ENCODE measurements at regions not wholly inside any gene's neighbourhood (a gene's known extent, or its start where the extent isn't known, plus 50 kb on each side); places are given as distances from the start of the nearest gene placed in this dataset.

- Histone ChIP-seq H3K9me3 (ENCODE audit: control insufficient read depth in 1 of 2, low read length in 2 of 2) (no peaks in the 10 kb centered on the region), H3K27ac (ENCODE audit: low read depth, low read length) (no peak overlapping the region), H3K4me3 (ENCODE audit: low read length in 2 of 2) (no peak overlapping the region), H3K36me3 (ENCODE audit: insufficient read depth, low read length) (no peaks in the 10 kb centered on the region), H3K4me1 (ENCODE audit: insufficient read depth, low read length) (no peaks in the 10 kb centered on the region), H3K27me3 (ENCODE audit: insufficient read depth, low read length) (no peaks in the 10 kb centered on the region)
- intact Hi-C loops (cut with micrococcal nuclease), result no loop called here
- POLR2A ChIA-PET (ENCODE audit: partially characterized antibody), result no interaction called here
- Mint-ChIP-seq H3K4me1 (no peaks in the 10 kb centered on the region), H3K4me3 (no peak overlapping the region), H3K27ac (no peak overlapping the region), H3K36me3 (no peaks in the 10 kb centered on the region), H3K27me3 (peaks cover 0 to 2% of the 10 kb centered on the region in 2 donors), H3K9me3 (peaks cover 0 to 5% (median 2%) of the 10 kb centered on the region in 8 donors)
- CTCF ChIA-PET (ENCODE audit: partially characterized antibody), result no interaction called here
- DNase-seq, result no peak
These were observed 146.0 kb downstream of the FOXA2 start for GRCh38 chr20:22438346-22438745.

DNA sequence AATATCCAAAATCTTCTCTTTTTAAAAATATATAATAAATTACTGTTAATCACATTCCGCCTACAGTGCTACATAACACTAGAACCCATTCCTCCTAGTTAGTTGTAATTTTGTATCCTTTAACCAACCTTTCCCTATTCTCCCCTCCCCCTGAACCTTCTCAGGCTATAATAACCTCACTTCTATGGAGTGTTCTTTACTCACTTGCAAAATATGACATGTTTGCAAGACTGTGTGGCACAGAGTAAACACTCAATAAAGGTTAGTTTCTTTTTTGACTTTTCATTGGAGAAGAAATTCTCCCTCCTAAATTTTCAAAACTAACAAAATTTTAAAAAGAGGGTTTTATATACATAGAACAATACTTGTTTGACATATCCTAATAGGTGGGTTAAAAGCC is 147.0 kb downstream of the FOXA2 start:
- Histone ChIP-seq H3K4me1 (ENCODE audit: insufficient read depth, low read length) (no peaks in the 10 kb centered on the region), H3K27me3 (ENCODE audit: insufficient read depth, low read length) (no peaks in the 10 kb centered on the region), H3K9me3 (ENCODE audit: control insufficient read depth in 1 of 2, low read length in 2 of 2) (no peaks in the 10 kb centered on the region), H3K36me3 (ENCODE audit: insufficient read depth, low read length) (no peaks in the 10 kb centered on the region), H3K27ac (ENCODE audit: low read depth, low read length) (no peak overlapping the region), H3K4me3 (ENCODE audit: low read length in 2 of 2) (no peak overlapping the region)
- Mint-ChIP-seq H3K4me3 (no peak overlapping the region), H3K27ac (no peak overlapping the region), H3K27me3 (peaks cover 0 to 2% of the 10 kb centered on the region in 2 donors), H3K36me3 (no peaks in the 10 kb centered on the region), H3K4me1 (no peaks in the 10 kb centered on the region), H3K9me3 (peaks cover 0 to 5% (median 3%) of the 10 kb centered on the region in 8 donors)
- POLR2A ChIA-PET (ENCODE audit: partially characterized antibody), result no interaction called here
- DNase-seq, result no peak
- intact Hi-C loops (cut with micrococcal nuclease), result no loop called here
- CTCF ChIA-PET (ENCODE audit: partially characterized antibody), result no interaction called here

GRCh38 chr20:22431419-22431818 is 153.0 kb downstream of the FOXA2 start:
- Histone ChIP-seq H3K9me3 (ENCODE audit: control insufficient read depth in 1 of 2, low read length in 2 of 2) (no peaks in the 10 kb centered on the region), H3K27ac (ENCODE audit: low read depth, low read length) (no peak overlapping the region), H3K27me3 (ENCODE audit: insufficient read depth, low read length) (no peaks in the 10 kb centered on the region), H3K4me3 (ENCODE audit: low read length in 2 of 2) (no peak overlapping the region), H3K36me3 (ENCODE audit: insufficient read depth, low read length) (no peaks in the 10 kb centered on the region), H3K4me1 (ENCODE audit: insufficient read depth, low read length) (no peaks in the 10 kb centered on the region)
- no peak overlapping the region for H3K4me3 Mint-ChIP-seq
- ChIA-PET CTCF (ENCODE audit: partially characterized antibody) (no interaction called here), POLR2A (ENCODE audit: partially characterized antibody) (no interaction called here)
- H3K27me3 Mint-ChIP-seq, result no peaks in the 10 kb centered on the region
- H3K36me3 Mint-ChIP-seq, result no peaks in the 10 kb centered on the region
- H3K9me3 Mint-ChIP-seq, result peaks cover 0 to 7% (median 3%) of the 10 kb centered on the region in 8 donors
- H3K4me1 Mint-ChIP-seq, result no peaks in the 10 kb centered on the region
- no peak for DNase-seq
- H3K27ac Mint-ChIP-seq, result no peak overlapping the region
- intact Hi-C loops (cut with micrococcal nuclease), result no loop called here

DNA sequence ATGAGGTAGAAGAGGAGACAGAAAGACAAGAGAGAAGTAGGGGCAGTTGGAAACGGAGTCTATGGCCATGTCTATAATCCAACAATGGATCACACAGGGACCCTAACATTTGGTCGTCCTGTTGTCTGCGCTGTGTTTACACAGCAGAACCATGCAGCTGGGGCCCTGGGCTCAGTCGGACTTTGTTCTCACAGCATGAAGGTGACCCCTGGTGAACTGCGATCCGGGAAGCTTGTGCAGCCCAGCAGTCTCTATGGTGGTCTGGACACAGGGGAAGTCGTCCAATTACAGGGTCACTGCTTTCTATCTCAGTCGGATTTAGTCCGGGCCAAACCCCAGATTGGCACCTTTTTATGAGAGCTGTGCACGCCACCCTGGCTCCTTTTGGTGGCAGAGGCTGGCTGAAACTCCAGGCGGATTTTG is 153.6 kb downstream of the FOXA2 start:
- H3K36me3 ChIP-seq (ENCODE audit: insufficient read depth, low read length), result no peaks in the 10 kb centered on the region
- no peaks in the 10 kb centered on the region for H3K27me3 Mint-ChIP-seq
- no peaks in the 10 kb centered on the region for H3K9me3 ChIP-seq (ENCODE audit: control insufficient read depth in 1 of 2, low read length in 2 of 2)
- no peaks in the 10 kb centered on the region for H3K4me1 Mint-ChIP-seq
- H3K27ac Mint-ChIP-seq, result no peak overlapping the region
- intact Hi-C loops (cut with micrococcal nuclease), result no loop called here
- no peaks in the 10 kb centered on the region for H3K36me3 Mint-ChIP-seq
- no peak for DNase-seq
- no peak overlapping the region for H3K4me3 Mint-ChIP-seq
- ChIA-PET CTCF (ENCODE audit: partially characterized antibody) (no interaction called here), POLR2A (ENCODE audit: partially characterized antibody) (no interaction called here)
- H3K4me1 ChIP-seq (ENCODE audit: insufficient read depth, low read length), result no peaks in the 10 kb centered on the region
- H3K9me3 Mint-ChIP-seq, result peaks cover 0 to 7% (median 2%) of the 10 kb centered on the region in 8 donors
- no peaks in the 10 kb centered on the region for H3K27me3 ChIP-seq (ENCODE audit: insufficient read depth, low read length)
- H3K27ac ChIP-seq (ENCODE audit: low read depth, low read length), result no peak overlapping the region
- H3K4me3 ChIP-seq (ENCODE audit: low read length in 2 of 2), result no peak overlapping the region

GRCh38 chr20:22430154-22430745 is 154.1 kb downstream of the FOXA2 start:
- Mint-ChIP-seq H3K27ac (no peak overlapping the region), H3K9me3 (peaks cover 0 to 5% (median 2%) of the 10 kb centered on the region in 8 donors)
- POLR2A ChIA-PET (ENCODE audit: partially characterized antibody), result no interaction called here

GRCh38 chr20:22429175-22430153 is 154.9 kb downstream of the FOXA2 start:
- no peaks in the 10 kb centered on the region for H3K36me3 ChIP-seq (ENCODE audit: insufficient read depth, low read length)
- Mint-ChIP-seq H3K27me3 (no peaks in the 10 kb centered on the region), H3K9me3 (peaks cover 0 to 5% (median 3%) of the 10 kb centered on the region in 8 donors), H3K27ac (no peak overlapping the region), H3K36me3 (no peaks in the 10 kb centered on the region), H3K4me3 (no peak overlapping the region), H3K4me1 (no peaks in the 10 kb centered on the region)
- CTCF ChIA-PET (ENCODE audit: partially characterized antibody), result no interaction called here
- H3K9me3 ChIP-seq (ENCODE audit: control insufficient read depth in 1 of 2, low read length in 2 of 2), result no peaks in the 10 kb centered on the region
- no peak for DNase-seq
- no peaks in the 10 kb centered on the region for H3K27me3 ChIP-seq (ENCODE audit: insufficient read depth, low read length)
- no peak overlapping the region for H3K4me3 ChIP-seq (ENCODE audit: low read length in 2 of 2)
- intact Hi-C loops (cut with micrococcal nuclease), result no loop called here
- POLR2A ChIA-PET (ENCODE audit: partially characterized antibody), result no interaction called here
- no peaks in the 10 kb centered on the region for H3K4me1 ChIP-seq (ENCODE audit: insufficient read depth, low read length)
- H3K27ac ChIP-seq (ENCODE audit: low read depth, low read length), result no peak overlapping the region

More at GRCh38 chr20:22430154-22430745, 154.1 kb downstream of the FOXA2 start:
- no peaks in the 10 kb centered on the region for H3K27me3 Mint-ChIP-seq
- Histone ChIP-seq H3K4me3 (ENCODE audit: low read length in 2 of 2) (no peak overlapping the region), H3K27ac (ENCODE audit: low read depth, low read length) (no peak overlapping the region), H3K36me3 (ENCODE audit: insufficient read depth, low read length) (no peaks in the 10 kb centered on the region), H3K4me1 (ENCODE audit: insufficient read depth, low read length) (no peaks in the 10 kb centered on the region), H3K9me3 (ENCODE audit: control insufficient read depth in 1 of 2, low read length in 2 of 2) (no peaks in the 10 kb centered on the region), H3K27me3 (ENCODE audit: insufficient read depth, low read length) (no peaks in the 10 kb centered on the region)
- no peak overlapping the region for H3K4me3 Mint-ChIP-seq
- no peaks in the 10 kb centered on the region for H3K4me1 Mint-ChIP-seq
- no peaks in the 10 kb centered on the region for H3K36me3 Mint-ChIP-seq
- CTCF ChIA-PET (ENCODE audit: partially characterized antibody), result no interaction called here
- no peak for DNase-seq
- intact Hi-C loops (cut with micrococcal nuclease), result no loop called here

DNA sequence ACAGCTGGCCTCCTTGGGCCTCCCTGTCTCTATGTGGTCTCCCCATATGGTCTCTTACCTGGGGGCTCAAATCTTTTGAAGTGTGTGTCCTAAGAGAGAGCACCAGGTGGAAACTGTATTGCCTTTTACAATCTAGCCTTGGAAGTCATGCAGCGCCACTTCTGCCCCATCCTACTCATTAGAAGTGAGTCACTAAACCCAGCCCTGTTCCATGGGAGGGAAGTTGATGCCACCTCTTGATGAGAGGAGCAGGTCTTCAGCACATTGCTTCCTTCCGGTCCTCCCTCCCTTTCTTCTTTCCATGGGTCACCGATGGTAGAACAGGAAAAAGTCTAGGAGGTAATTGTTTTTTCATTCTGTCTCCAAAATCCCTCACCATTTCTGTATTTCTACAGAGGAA is 156.3 kb downstream of the FOXA2 start:
- H3K27me3 Mint-ChIP-seq, result no peaks in the 10 kb centered on the region
- no peak overlapping the region for H3K4me3 Mint-ChIP-seq
- no peaks in the 10 kb centered on the region for H3K9me3 ChIP-seq (ENCODE audit: control insufficient read depth in 1 of 2, low read length in 2 of 2)
- CTCF ChIA-PET (ENCODE audit: partially characterized antibody), result no interaction called here
- H3K27me3 ChIP-seq (ENCODE audit: insufficient read depth, low read length), result no peaks in the 10 kb centered on the region
- no peak overlapping the region for H3K27ac ChIP-seq (ENCODE audit: low read depth, low read length)
- H3K4me1 Mint-ChIP-seq, result no peaks in the 10 kb centered on the region
- H3K36me3 Mint-ChIP-seq, result no peaks in the 10 kb centered on the region
- H3K27ac Mint-ChIP-seq, result no peak overlapping the region
- peaks cover 0 to 10% (median 4%) of the 10 kb centered on the region in 8 donors for H3K9me3 Mint-ChIP-seq
- no peaks in the 10 kb centered on the region for H3K36me3 ChIP-seq (ENCODE audit: insufficient read depth, low read length)
- H3K4me3 ChIP-seq (ENCODE audit: low read length in 2 of 2), result no peak overlapping the region
- POLR2A ChIA-PET (ENCODE audit: partially characterized antibody), result no interaction called here
- H3K4me1 ChIP-seq (ENCODE audit: insufficient read depth, low read length), result no peaks in the 10 kb centered on the region
- intact Hi-C loops (cut with micrococcal nuclease), result no loop called here
- no peak for DNase-seq

All from CD4-positive, alpha-beta memory T cell (primary cell).